Mammary epithelial cell (primary cell): ENCODE measurements at regions not wholly inside any gene's neighbourhood (a gene's known extent, or its start where the extent isn't known, plus 50 kb on each side); places are given as distances from the start of the nearest gene placed in this dataset.

Source experiments
- CTCF ChIP-seq, 2 donors: IDR thresholded peaks in 1 of 2; conservative IDR thresholded peaks in 1 of 2; 2 replicates each; pipeline ENCODE4 v1.5.1; 2011 to 2012; ENCODE audit warnings: inconsistent platforms in 2 of 2, low read length in 2 of 2, mild to moderate bottlenecking in 2 of 2, control low read depth in 1 of 2, low read depth in 1 of 2; ENCODE audit not compliant: insufficient read depth in 1 of 2; ENCODE audit errors: extremely low read depth in 1 of 2
- EZH2 ChIP-seq: IDR thresholded peaks from 2 replicates; pipeline ENCODE4 v1.6.1; 2012; ENCODE audit warnings: low read length, inconsistent platforms, borderline replicate concordance

DNA sequence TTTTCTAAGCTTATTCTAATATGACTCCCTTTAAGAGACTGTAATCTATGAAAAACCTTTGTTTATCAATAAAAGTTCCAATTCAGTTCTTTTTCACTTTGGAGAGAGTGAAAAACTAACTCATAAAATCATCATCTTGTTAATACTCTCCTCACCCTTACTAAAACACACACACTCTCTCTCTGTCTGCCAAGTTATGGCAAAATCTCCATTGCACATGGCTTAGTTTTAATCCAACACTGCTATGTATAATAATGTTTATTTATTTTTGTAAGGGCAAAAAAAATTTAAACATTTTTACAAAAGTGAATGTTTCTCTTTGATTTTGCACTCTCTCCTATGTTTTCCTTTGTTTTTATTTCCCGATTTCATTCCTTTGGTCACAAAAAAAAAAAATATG is 253.2 kb downstream of the BMP7 start:
- TF ChIP-seq CTCF (conservative IDR thresholded peaks at IDR 0.05 in 1 of 2, IDR thresholded peaks at IDR 0.05 in 1 of 2; ENCODE audit: extremely low read depth in 1 of 2, insufficient read depth in 1 of 2, low read depth in 1 of 2, low read length in 2 of 2), result no peak
- TF ChIP-seq EZH2, result no peak
